Mesendoderm (in vitro differentiated cells): ENCODE measurements at regions not wholly inside any gene's neighbourhood (a gene's known extent, or its start where the extent isn't known, plus 50 kb on each side); places are given as distances from the start of the nearest gene placed in this dataset.

Source experiments
- DNase-seq: peaks from one replicate; pipeline ENCODE4 v3.0.0; 2013
- H2AK5ac ChIP-seq: 2 replicates; pipeline ENCODE4 v1.6.1; 2013; ENCODE audit warnings: low read length, inconsistent platforms
- H2BK120ac ChIP-seq: 2 replicates; pipeline ENCODE4 v1.6.1; 2013; ENCODE audit warnings: low read depth, mild to moderate bottlenecking, low read length, moderate library complexity, mixed read lengths
- H2BK15ac ChIP-seq: replicated peaks from 2 replicates; pipeline ENCODE4 v1.6.1; 2013; ENCODE audit warnings: low read depth, mild to moderate bottlenecking, moderate library complexity
- H2BK5ac ChIP-seq: 2 replicates; pipeline ENCODE4 v1.6.1; 2013; ENCODE audit warnings: low read length, inconsistent platforms
- H3K18ac ChIP-seq: 2 replicates; pipeline ENCODE4 v1.6.1; 2013; ENCODE audit warnings: mild to moderate bottlenecking, low read length, mixed read lengths
- H3K23ac ChIP-seq: one replicate; pipeline ENCODE4 v1.6.1; 2013; ENCODE audit warnings: low read length
- H3K27ac ChIP-seq: 2 replicates; pipeline ENCODE4 v1.5.1; 2013; ENCODE audit warnings: low read depth, mild to moderate bottlenecking, inconsistent platforms, low read length, moderate library complexity
- H3K27me3 ChIP-seq: 2 replicates; pipeline ENCODE4 v1.6.1; 2013; ENCODE audit warnings: low read length, control low read depth, mild to moderate bottlenecking, inconsistent platforms; ENCODE audit not compliant: insufficient read depth, poor library complexity
- H3K36me3 ChIP-seq: 2 replicates; pipeline ENCODE4 v1.6.1; 2013; ENCODE audit warnings: low read length, inconsistent platforms; ENCODE audit not compliant: control insufficient read depth, insufficient read depth
- H3K4ac ChIP-seq: one replicate; pipeline ENCODE4 v1.6.1; 2013; ENCODE audit warnings: low read depth, mild to moderate bottlenecking, low read length, moderate library complexity
- H3K4me1 ChIP-seq: 2 replicates; pipeline ENCODE4 v1.6.1; 2013; ENCODE audit warnings: low read depth, low read length, inconsistent platforms; ENCODE audit not compliant: control insufficient read depth
- H3K4me2 ChIP-seq: 2 replicates; pipeline ENCODE4 v1.6.1; 2013; ENCODE audit warnings: low read length
- H3K4me3 ChIP-seq: 2 replicates; pipeline ENCODE4 v1.5.1; 2013; ENCODE audit warnings: mild to moderate bottlenecking, low read length
- H3K56ac ChIP-seq: one replicate; pipeline ENCODE4 v1.6.1; 2013; ENCODE audit warnings: low read length
- H3K79me1 ChIP-seq: 2 replicates; pipeline ENCODE4 v1.6.1; 2013; ENCODE audit warnings: low read length, inconsistent platforms
- H3K79me2 ChIP-seq: 2 replicates; pipeline ENCODE4 v1.6.1; 2013; ENCODE audit warnings: mild to moderate bottlenecking, low read length; ENCODE audit not compliant: control insufficient read depth, insufficient read depth
- H3K9ac ChIP-seq: 2 replicates; pipeline ENCODE4 v1.6.1; 2013; ENCODE audit warnings: low read length, inconsistent platforms
- H4K5ac ChIP-seq: one replicate; pipeline ENCODE4 v1.6.1; 2013; ENCODE audit warnings: low read length
- H4K8ac ChIP-seq: one replicate; pipeline ENCODE4 v1.6.1; 2013; ENCODE audit warnings: low read depth, mild to moderate bottlenecking, control low read depth, low read length, moderate library complexity
- WGBS: extraction: QIAGEN DNeasy Blood & Tissue Kit; methylation state at CpG from one replicate; pipeline ENCODE4 v1.1.7; 2013; ENCODE audit warnings: low lambda C conversion rate, missing lambda C conversion rate; ENCODE audit not compliant: insufficient coverage; ENCODE audit errors: extremely low coverage; 5-methylcytosine and 5-hydroxymethylcytosine counted together

- H2AK5ac ChIP-seq: no peak overlapping the region
- H3K9ac ChIP-seq: no peak overlapping the region
- no peaks in the 10 kb centered on the region for H3K79me2 ChIP-seq
- H3K56ac ChIP-seq: no peak overlapping the region
- no peaks in the 10 kb centered on the region for H3K27me3 ChIP-seq
- H4K5ac ChIP-seq: no peak overlapping the region
- H3K79me1 ChIP-seq: no peaks in the 10 kb centered on the region
- H2BK15ac ChIP-seq: peak overlapping the region; percentile 64
- no peak overlapping the region for H2BK120ac ChIP-seq
- no peak overlapping the region for H3K4me2 ChIP-seq
- H3K36me3 ChIP-seq: no peaks in the 10 kb centered on the region
- DNase-seq: no peak
- no peak overlapping the region for H3K27ac ChIP-seq
- no peak overlapping the region for H3K23ac ChIP-seq
- WGBS: no CpG with 5 or more reads among the region's 2 CpGs
- no peak overlapping the region for H3K18ac ChIP-seq
- H3K4ac ChIP-seq: no peak overlapping the region
- H3K4me1 ChIP-seq: no peaks in the 10 kb centered on the region
- H3K4me3 ChIP-seq: no peak overlapping the region
- no peak overlapping the region for H4K8ac ChIP-seq
- H2BK5ac ChIP-seq: no peak overlapping the region
Measured at GRCh38 chr12:33265900-33266299, 173.7 kb downstream of the SYT10 start.

- Histone ChIP-seq H3K36me3 (no peaks in the 10 kb centered on the region), H3K4me3 (no peak overlapping the region), H3K27me3 (no peaks in the 10 kb centered on the region), H3K56ac (no peak overlapping the region), H3K4ac (no peak overlapping the region), H3K23ac (no peak overlapping the region), H3K79me2 (no peaks in the 10 kb centered on the region), H4K5ac (no peak overlapping the region), H2BK5ac (no peak overlapping the region), H2AK5ac (no peak overlapping the region), H2BK120ac (no peak overlapping the region), H3K4me1 (no peaks in the 10 kb centered on the region), H3K27ac (no peak overlapping the region), H3K9ac (no peak overlapping the region), H3K18ac (no peak overlapping the region), H2BK15ac (no peak overlapping the region), H3K79me1 (no peaks in the 10 kb centered on the region), H4K8ac (no peak overlapping the region), H3K4me2 (no peak overlapping the region)
- WGBS: no CpG with 5 or more reads among the region's 1 CpG
- DNase-seq: no peak
Measured at GRCh38 chr12:33265033-33265731, 174.4 kb downstream of the SYT10 start.

GRCh38 chr12:33253178-33253577, 186.4 kb downstream of the SYT10 start:
- H3K79me2 ChIP-seq: no peaks in the 10 kb centered on the region
- no peak overlapping the region for H4K8ac ChIP-seq
- H3K9ac ChIP-seq: no peak overlapping the region
- H3K4me3 ChIP-seq: no peak overlapping the region
- no peak for DNase-seq
- no peak overlapping the region for H3K27ac ChIP-seq
- peaks cover 2% of the 10 kb centered on the region for H3K4me1 ChIP-seq
- no peak overlapping the region for H2BK15ac ChIP-seq
- no peak overlapping the region for H3K56ac ChIP-seq
- no peak overlapping the region for H3K4me2 ChIP-seq
- H2AK5ac ChIP-seq: no peak overlapping the region
- H2BK5ac ChIP-seq: no peak overlapping the region
- H3K18ac ChIP-seq: no peak overlapping the region
- H3K79me1 ChIP-seq: no peaks in the 10 kb centered on the region
- H4K5ac ChIP-seq: no peak overlapping the region
- no peaks in the 10 kb centered on the region for H3K36me3 ChIP-seq
- no CpG with 5 or more reads among the region's 1 CpG for WGBS
- no peak overlapping the region for H3K23ac ChIP-seq
- no peak overlapping the region for H3K4ac ChIP-seq
- no peak overlapping the region for H2BK120ac ChIP-seq
- H3K27me3 ChIP-seq: no peaks in the 10 kb centered on the region

- Histone ChIP-seq H3K27ac (no peak overlapping the region), H3K79me2 (no peaks in the 10 kb centered on the region), H3K4me3 (no peak overlapping the region), H3K4me2 (no peak overlapping the region), H3K23ac (no peak overlapping the region), H3K4me1 (peaks cover 2% of the 10 kb centered on the region), H3K56ac (no peak overlapping the region), H4K8ac (no peak overlapping the region), H3K36me3 (no peaks in the 10 kb centered on the region), H2BK5ac (no peak overlapping the region), H2BK15ac (no peak overlapping the region), H3K27me3 (no peaks in the 10 kb centered on the region), H4K5ac (no peak overlapping the region), H3K4ac (no peak overlapping the region), H2AK5ac (no peak overlapping the region), H3K79me1 (no peaks in the 10 kb centered on the region), H3K18ac (no peak overlapping the region), H3K9ac (no peak overlapping the region), H2BK120ac (no peak overlapping the region)
- DNase-seq: no peak
Measured at GRCh38 chr12:33251548-33251947, 188.1 kb downstream of the SYT10 start.

- 100% methylated on average over 1 of the region's 3 CpGs for WGBS
- DNase-seq: peak; percentile 29
Measured at GRCh38 chr12:33248364-33248763, 191.3 kb downstream of the SYT10 start.

GRCh38 chr12:33247625-33248024, 192.0 kb downstream of the SYT10 start:
- Histone ChIP-seq H3K27me3 (no peaks in the 10 kb centered on the region), H3K23ac (no peak overlapping the region), H2BK15ac (no peak overlapping the region), H3K36me3 (no peaks in the 10 kb centered on the region), H3K27ac (no peak overlapping the region), H3K4ac (no peak overlapping the region), H2BK5ac (no peak overlapping the region), H3K18ac (no peak overlapping the region), H4K8ac (no peak overlapping the region), H3K4me1 (no peaks in the 10 kb centered on the region), H3K4me2 (no peak overlapping the region), H2BK120ac (no peak overlapping the region), H3K56ac (no peak overlapping the region), H4K5ac (no peak overlapping the region), H2AK5ac (no peak overlapping the region), H3K79me1 (no peaks in the 10 kb centered on the region), H3K9ac (no peak overlapping the region), H3K4me3 (no peak overlapping the region), H3K79me2 (no peaks in the 10 kb centered on the region)
- no peak for DNase-seq
- no CpG with 5 or more reads among the region's 1 CpG for WGBS

More at GRCh38 chr12:33248364-33248763, 191.3 kb downstream of the SYT10 start:
- no peaks in the 10 kb centered on the region for H3K79me1 ChIP-seq
- H3K4me2 ChIP-seq: no peak overlapping the region
- no peaks in the 10 kb centered on the region for H3K36me3 ChIP-seq
- H3K27ac ChIP-seq: no peak overlapping the region
- H2BK120ac ChIP-seq: no peak overlapping the region
- H3K9ac ChIP-seq: no peak overlapping the region
- no peak overlapping the region for H3K56ac ChIP-seq
- no peak overlapping the region for H4K5ac ChIP-seq
- no peak overlapping the region for H4K8ac ChIP-seq
- no peaks in the 10 kb centered on the region for H3K79me2 ChIP-seq
- H2AK5ac ChIP-seq: no peak overlapping the region
- H3K4ac ChIP-seq: no peak overlapping the region
- no peak overlapping the region for H2BK15ac ChIP-seq
- no peak overlapping the region for H3K23ac ChIP-seq
- H3K4me1 ChIP-seq: no peaks in the 10 kb centered on the region
- no peak overlapping the region for H3K4me3 ChIP-seq
- no peaks in the 10 kb centered on the region for H3K27me3 ChIP-seq
- H3K18ac ChIP-seq: no peak overlapping the region
- no peak overlapping the region for H2BK5ac ChIP-seq
